ENCODE measurements at regions not wholly inside any gene's neighbourhood (a gene's known extent, or its start where the extent isn't known, plus 50 kb on each side); places are given as distances from the start of the nearest gene placed in this dataset.

DNA sequence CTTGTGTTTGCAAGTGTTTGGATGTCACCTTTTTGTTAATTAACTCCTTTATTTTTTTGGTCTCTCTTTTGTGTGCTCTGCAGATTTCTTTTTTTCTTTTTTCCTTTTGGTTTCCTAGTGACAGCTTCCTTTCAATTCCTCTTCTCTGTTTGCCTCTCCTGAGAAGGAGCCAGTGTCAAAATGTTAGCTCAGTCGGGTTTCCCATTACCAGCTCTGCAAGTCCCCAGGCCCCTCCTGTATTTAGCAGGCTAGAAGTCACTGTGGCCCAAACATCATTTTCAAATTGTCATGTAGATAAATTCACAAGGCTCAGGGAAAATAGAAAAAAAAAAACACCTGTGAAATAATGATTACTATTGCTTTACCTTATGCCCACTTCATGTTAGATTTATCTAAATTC is 1621.6 kb downstream of the CDH8 start:
- TF ChIP-seq, protein P1, sequence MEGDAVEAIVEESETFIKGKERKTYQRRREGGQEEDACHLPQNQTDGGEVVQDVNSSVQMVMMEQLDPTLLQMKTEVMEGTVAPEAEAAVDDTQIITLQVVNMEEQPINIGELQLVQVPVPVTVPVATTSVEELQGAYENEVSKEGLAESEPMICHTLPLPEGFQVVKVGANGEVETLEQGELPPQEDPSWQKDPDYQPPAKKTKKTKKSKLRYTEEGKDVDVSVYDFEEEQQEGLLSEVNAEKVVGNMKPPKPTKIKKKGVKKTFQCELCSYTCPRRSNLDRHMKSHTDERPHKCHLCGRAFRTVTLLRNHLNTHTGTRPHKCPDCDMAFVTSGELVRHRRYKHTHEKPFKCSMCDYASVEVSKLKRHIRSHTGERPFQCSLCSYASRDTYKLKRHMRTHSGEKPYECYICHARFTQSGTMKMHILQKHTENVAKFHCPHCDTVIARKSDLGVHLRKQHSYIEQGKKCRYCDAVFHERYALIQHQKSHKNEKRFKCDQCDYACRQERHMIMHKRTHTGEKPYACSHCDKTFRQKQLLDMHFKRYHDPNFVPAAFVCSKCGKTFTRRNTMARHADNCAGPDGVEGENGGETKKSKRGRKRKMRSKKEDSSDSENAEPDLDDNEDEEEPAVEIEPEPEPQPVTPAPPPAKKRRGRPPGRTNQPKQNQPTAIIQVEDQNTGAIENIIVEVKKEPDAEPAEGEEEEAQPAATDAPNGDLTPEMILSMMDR (IDR thresholded peaks at IDR 0.05): no peak
- no peak for TF ChIP-seq POLR2A (IDR thresholded peaks at IDR 0.05)
